ENCODE measurements at regions not wholly inside any gene's neighbourhood (a gene's known extent, or its start where the extent isn't known, plus 50 kb on each side); places are given as distances from the start of the nearest gene placed in this dataset.

- H3K27ac Mint-ChIP-seq (ENCODE audit: unreplicated experiment) = no peak overlapping the region
Measured at GRCh38 chr1:17911791-17912190, 156.7 kb downstream of the ACTL8 start.

GRCh38 chr1:17912491-17912890 lies 157.4 kb downstream of the ACTL8 start:
- Mint-ChIP-seq H3K36me3 (ENCODE audit: unreplicated experiment) (no peaks in the 10 kb centered on the region), H3K27ac (ENCODE audit: unreplicated experiment) (no peak overlapping the region), H3K27me3 (ENCODE audit: unreplicated experiment) (peaks cover 12% of the 10 kb centered on the region), H3K4me1 (ENCODE audit: unreplicated experiment) (no peaks in the 10 kb centered on the region), H3K4me3 (ENCODE audit: unreplicated experiment) (no peak overlapping the region), H3K9me3 (ENCODE audit: unreplicated experiment) (no peaks in the 10 kb centered on the region)
- TF ChIP-seq CTCF (IDR thresholded peaks at IDR 0.05) = no peak
- DNase-seq (ENCODE audit: extremely low spot score, unreplicated experiment) = no peak

More at GRCh38 chr1:17911791-17912190, 156.7 kb downstream of the ACTL8 start:
- H3K4me3 Mint-ChIP-seq (ENCODE audit: unreplicated experiment) = no peak overlapping the region
- no peaks in the 10 kb centered on the region for H3K36me3 Mint-ChIP-seq (ENCODE audit: unreplicated experiment)
- H3K9me3 Mint-ChIP-seq (ENCODE audit: unreplicated experiment) = no peaks in the 10 kb centered on the region
- H3K4me1 Mint-ChIP-seq (ENCODE audit: unreplicated experiment) = no peaks in the 10 kb centered on the region
- H3K27me3 Mint-ChIP-seq (ENCODE audit: unreplicated experiment) = peaks cover 10% of the 10 kb centered on the region
- no peak for TF ChIP-seq CTCF (IDR thresholded peaks at IDR 0.05)
- DNase-seq (ENCODE audit: extremely low spot score, unreplicated experiment) = no peak

GRCh38 chr1:17913326-17914115 lies 158.4 kb downstream of the ACTL8 start:
- no peak for TF ChIP-seq CTCF (IDR thresholded peaks at IDR 0.05)
- Mint-ChIP-seq H3K4me3 (ENCODE audit: unreplicated experiment) (no peak overlapping the region), H3K27ac (ENCODE audit: unreplicated experiment) (no peak overlapping the region), H3K9me3 (ENCODE audit: unreplicated experiment) (no peaks in the 10 kb centered on the region), H3K27me3 (ENCODE audit: unreplicated experiment) (peaks cover 12% of the 10 kb centered on the region), H3K4me1 (ENCODE audit: unreplicated experiment) (no peaks in the 10 kb centered on the region), H3K36me3 (ENCODE audit: unreplicated experiment) (no peaks in the 10 kb centered on the region)
- DNase-seq (ENCODE audit: extremely low spot score, unreplicated experiment) = no peak

- H3K36me3 Mint-ChIP-seq (ENCODE audit: unreplicated experiment) = no peaks in the 10 kb centered on the region
- no peak overlapping the region for H3K27ac Mint-ChIP-seq (ENCODE audit: unreplicated experiment)
- TF ChIP-seq CTCF (IDR thresholded peaks at IDR 0.05) = no peak
- no peaks in the 10 kb centered on the region for H3K4me1 Mint-ChIP-seq (ENCODE audit: unreplicated experiment)
- H3K9me3 Mint-ChIP-seq (ENCODE audit: unreplicated experiment) = no peaks in the 10 kb centered on the region
- no peak for DNase-seq (ENCODE audit: extremely low spot score, unreplicated experiment)
- peaks cover 12% of the 10 kb centered on the region for H3K27me3 Mint-ChIP-seq (ENCODE audit: unreplicated experiment)
- no peak overlapping the region for H3K4me3 Mint-ChIP-seq (ENCODE audit: unreplicated experiment)
Measured at GRCh38 chr1:17914131-17914530, 159.0 kb downstream of the ACTL8 start.

- peaks cover 12% of the 10 kb centered on the region for H3K27me3 Mint-ChIP-seq (ENCODE audit: unreplicated experiment)
Measured at GRCh38 chr1:17914987-17915386, 159.9 kb downstream of the ACTL8 start.

More at GRCh38 chr1:17914987-17915386, 159.9 kb downstream of the ACTL8 start:
- no peak for TF ChIP-seq CTCF (IDR thresholded peaks at IDR 0.05)
- Mint-ChIP-seq H3K4me3 (ENCODE audit: unreplicated experiment) (no peak overlapping the region), H3K4me1 (ENCODE audit: unreplicated experiment) (no peaks in the 10 kb centered on the region), H3K9me3 (ENCODE audit: unreplicated experiment) (no peaks in the 10 kb centered on the region), H3K27ac (ENCODE audit: unreplicated experiment) (no peak overlapping the region), H3K36me3 (ENCODE audit: unreplicated experiment) (no peaks in the 10 kb centered on the region)
- no peak for DNase-seq (ENCODE audit: extremely low spot score, unreplicated experiment)
